ENCODE measurements at regions not wholly inside any gene's neighbourhood (a gene's known extent, or its start where the extent isn't known, plus 50 kb on each side); places are given as distances from the start of the nearest gene placed in this dataset.

DNA sequence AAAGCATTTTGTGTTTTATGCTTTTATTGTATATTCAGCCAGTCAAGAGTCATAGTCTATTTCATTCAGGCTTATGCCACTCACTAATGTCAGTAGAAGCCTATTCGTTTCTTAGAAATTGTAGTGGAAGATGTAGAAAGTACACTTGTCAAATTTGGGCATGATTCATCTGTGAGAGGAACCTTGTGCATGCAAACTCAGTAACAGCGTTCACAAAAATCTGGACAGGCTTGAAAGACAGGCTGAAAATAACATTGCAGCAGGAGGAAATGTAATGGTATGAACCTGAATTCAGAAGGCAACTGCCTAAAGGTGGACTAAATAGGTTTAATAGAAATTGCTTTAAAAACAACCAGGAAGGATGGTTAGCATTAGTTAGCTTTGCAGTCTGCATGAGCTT, 213.5 kb downstream of the CMPK2 start:
- in situ Hi-C loops (cut with HindIII; ENCODE audit: low pct_unique_long_range_greater_than_20kb, low sequenced_read_pairs): no loop called here
- no peak for DNase-seq (ENCODE audit: low read depth)

DNA sequence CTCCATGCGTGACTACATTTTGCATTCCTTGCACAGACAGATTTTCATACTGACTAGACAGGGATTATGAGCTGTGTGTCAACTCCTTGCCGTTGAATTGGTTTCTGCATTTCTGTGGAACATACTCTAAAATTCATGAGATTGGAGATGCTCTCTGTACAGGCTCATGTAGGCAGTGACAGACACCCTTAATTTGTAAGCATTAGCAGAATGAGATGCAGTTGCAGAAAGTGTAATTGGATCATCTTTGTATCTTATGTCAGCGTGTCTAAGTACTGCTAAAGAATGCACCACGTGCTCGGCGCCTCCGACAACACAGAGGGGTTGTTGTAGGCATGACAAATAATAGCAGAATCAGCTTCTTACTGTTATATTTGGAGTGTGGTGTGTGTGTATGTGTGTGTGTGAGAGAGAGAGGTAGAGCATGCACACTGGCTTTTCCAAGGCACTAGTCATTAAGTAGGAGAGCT, 212.4 kb downstream of the CMPK2 start:
- DNase-seq (ENCODE audit: low read depth): no peak
- in situ Hi-C loops (cut with HindIII; ENCODE audit: low pct_unique_long_range_greater_than_20kb, low sequenced_read_pairs): no loop called here

DNA sequence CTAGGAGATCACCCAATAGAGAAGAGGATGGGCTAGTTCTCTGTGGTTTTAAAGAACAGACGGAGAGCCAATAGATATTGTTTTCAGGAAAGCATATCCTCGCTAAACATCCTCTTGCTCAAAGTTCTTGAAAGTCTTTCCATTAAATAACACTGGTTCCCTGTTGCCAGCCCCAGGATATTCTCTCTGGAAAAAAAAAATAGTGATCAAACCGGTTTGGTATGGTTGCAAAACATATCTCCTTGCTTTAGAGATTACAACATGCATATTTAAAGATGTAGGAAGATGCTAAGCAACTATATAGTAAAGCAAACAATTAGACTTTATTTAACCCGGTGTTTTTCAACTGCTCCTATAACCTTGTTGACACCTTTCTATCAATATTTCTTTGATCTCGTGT, 211.4 kb downstream of the CMPK2 start:
- in situ Hi-C loops (cut with HindIII; ENCODE audit: low pct_unique_long_range_greater_than_20kb, low sequenced_read_pairs): no loop called here
- DNase-seq (ENCODE audit: low read depth): no peak

DNA sequence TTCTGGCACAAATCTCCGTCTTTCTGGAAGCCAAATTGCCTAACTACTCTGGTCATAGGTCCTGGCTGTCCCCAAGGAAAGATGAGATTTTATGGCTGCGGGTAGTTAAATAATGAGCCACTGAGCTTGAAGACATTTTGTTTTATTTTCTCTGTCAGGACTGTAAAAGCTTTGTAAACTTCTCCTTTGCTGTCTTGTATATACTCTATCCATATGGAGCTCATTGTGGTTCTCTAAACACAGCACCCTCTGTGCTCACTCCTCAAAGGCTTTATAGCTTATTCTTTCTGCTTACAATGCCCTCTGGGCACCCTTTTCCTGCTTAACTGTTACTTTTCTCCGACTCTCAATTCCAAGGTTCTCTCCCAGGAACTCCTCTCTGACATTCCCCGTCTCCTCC, 209.1 kb downstream of the CMPK2 start:
- DNase-seq (ENCODE audit: low read depth): no peak

DNA sequence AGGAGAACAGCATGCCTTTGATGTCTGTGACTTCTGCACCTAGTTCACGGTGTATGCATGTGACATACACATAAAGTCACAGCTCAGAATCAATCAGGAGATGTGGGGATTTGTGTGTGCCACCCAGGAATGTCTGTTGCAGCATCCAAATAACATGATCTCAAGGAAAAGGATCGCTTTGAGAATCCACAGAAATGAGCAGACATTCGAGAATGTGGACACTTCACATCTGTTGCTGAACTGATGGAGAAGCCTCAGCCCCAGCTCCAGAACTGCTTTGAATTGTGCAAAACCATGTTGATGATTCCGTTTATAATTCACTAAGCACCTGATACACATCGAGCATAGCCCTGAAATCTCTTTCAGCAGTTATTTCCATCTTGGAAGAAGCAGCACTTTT, 208.6 kb downstream of the CMPK2 start:
- in situ Hi-C loops (cut with HindIII; ENCODE audit: low pct_unique_long_range_greater_than_20kb, low sequenced_read_pairs): no loop called here
- DNase-seq (ENCODE audit: low read depth): no peak

More for the DNA sequence above, 209.1 kb downstream of the CMPK2 start:
- in situ Hi-C loops (cut with HindIII; ENCODE audit: low pct_unique_long_range_greater_than_20kb, low sequenced_read_pairs): no loop called here

DNA sequence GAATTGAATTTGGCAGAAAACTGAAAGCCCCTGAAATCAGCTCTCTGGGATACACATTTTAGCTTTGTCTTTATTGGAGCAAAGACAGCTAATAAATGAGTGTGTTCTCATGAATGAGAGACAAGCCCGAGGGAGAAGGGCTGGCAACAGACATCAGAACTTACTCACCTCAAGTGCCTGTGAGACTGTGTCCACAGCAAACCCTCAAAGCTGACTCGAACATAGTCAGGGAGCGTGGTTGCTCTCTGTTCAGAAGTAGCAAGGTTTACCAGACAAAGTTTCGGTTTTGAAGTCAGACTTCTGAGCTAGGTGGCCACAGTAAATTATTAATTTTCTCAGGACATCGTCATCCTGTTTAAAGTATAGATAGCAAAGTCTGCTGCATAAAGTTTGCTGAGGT, 207.9 kb downstream of the CMPK2 start:
- in situ Hi-C loops (cut with HindIII; ENCODE audit: low pct_unique_long_range_greater_than_20kb, low sequenced_read_pairs): no loop called here
- DNase-seq (ENCODE audit: low read depth): no peak

DNA sequence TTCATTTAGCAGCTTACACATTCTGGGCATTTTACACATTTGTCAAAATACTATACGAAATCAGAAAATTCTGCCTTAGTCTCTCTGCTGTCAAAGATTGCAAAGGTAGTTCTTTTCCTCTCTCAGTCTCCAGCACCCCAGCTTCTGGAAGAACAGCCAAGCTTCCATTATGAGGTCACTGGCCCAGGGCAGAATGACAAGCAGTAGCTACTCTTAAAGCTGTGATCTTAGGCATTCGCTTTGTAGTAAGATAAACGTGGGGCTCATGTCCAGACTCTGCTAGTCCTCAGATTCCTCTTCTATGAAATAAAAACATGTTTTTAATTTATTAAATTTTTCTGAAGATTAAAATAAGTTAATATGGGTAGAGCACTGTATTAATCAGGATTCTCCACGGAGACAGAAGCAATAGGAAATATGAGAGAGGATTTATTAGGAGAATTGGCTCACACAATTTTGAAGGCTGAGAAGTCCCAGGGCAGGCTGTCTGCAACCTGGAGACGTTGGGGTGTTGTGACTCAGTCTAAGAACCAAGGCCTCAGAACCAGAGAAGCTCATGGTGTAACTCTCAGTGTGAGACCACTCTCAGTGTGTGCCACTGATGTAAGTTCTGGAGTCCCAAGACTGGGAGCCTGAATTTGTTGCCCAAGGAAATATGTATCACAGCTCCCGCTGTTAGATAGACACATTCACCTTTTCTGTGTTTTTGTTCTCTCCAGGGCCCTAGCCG, 201.2 kb downstream of the CMPK2 start:
- in situ Hi-C loops (cut with HindIII; ENCODE audit: low pct_unique_long_range_greater_than_20kb, low sequenced_read_pairs): no loop called here

DNA sequence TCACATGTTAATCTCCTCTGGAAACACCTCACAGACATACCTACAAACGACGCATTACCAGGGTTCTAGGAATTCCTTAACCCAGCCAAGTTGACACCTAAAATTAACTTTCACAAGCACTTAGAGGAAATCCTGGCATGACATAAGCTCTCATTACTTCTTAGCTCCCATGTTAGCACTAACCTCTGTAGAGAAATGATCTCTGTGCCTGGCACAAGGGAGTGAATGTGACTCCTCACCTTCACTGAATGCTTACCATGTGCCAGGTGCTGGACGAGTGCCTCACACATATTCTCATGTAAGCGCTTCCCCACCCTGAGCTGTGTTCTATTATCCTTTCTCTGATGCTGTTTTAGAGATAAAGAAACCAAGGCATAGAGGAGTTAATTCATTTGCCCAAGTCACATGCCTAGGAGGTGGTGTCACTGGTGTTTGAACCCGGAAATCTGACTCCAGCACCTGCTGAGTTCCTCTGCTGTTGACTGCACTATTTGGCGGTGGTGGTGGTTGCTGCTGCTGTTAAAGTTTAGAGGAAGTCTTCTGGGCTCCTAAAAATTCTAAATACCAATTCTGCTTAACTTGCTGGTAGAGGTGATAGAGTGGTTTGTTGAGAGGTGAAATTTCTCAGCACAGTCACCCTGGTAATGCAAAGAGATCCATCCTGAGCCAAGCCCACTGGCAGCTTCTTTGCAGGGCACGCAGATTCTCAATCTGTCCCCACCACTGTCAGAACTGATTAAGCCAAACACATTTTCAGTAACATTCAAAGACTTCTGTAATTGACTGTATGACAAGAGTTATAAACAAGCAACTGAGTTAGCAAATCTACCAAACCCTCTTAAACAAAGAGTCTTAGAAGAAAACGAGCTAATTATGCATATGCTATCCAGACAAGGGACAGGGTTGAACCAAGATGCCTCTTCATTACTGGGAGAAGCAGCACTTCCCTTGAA, 200.3 kb downstream of the CMPK2 start:
- DNase-seq (ENCODE audit: low read depth): no peak
- in situ Hi-C loops (cut with HindIII; ENCODE audit: low pct_unique_long_range_greater_than_20kb, low sequenced_read_pairs): no loop called here

More for the DNA sequence above, 201.2 kb downstream of the CMPK2 start:
- no peak for DNase-seq (ENCODE audit: low read depth)

DNA sequence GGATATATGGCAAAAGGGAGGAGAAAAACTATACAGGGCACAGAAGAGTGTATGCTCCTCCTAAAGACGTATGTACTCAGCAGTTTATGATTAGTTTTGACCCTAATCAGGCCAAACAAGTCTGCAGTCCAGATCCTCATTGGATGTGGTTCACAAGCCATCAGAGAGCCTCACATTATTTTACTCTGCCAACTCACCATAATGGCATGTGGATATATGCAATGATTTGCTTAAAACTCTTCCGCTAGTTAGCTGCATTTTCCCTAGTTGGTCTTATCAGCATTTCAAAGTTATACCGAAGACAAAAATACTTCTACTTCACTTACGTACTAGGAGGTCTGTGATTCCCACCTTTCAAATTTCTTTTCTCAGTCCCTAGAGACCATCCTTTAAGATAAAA, 198.4 kb downstream of the CMPK2 start:
- in situ Hi-C loops (cut with HindIII; ENCODE audit: low pct_unique_long_range_greater_than_20kb, low sequenced_read_pairs): no loop called here

DNA sequence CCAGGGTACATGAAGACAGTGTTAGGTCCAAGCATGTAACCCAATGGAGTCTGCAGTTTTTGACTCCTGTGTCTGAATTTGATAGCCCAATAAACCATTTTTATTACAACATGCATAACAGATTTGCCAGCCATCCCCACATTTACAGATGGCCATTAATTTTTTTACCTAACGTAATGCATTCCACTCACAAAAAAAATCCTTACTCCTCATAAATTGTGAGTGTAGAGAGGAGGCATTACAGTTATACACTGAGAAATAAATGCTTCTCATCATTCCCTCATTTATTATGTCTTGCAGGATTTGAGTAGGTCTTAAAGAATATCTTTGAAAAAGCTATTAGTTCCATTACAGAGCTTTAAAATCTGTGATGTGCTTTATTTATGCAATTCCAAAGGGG, 193.8 kb downstream of the CMPK2 start:
- in situ Hi-C loops (cut with HindIII; ENCODE audit: low pct_unique_long_range_greater_than_20kb, low sequenced_read_pairs): no loop called here
- no peak for DNase-seq (ENCODE audit: low read depth)

More for the DNA sequence above, 198.4 kb downstream of the CMPK2 start:
- no peak for DNase-seq (ENCODE audit: low read depth)

DNA sequence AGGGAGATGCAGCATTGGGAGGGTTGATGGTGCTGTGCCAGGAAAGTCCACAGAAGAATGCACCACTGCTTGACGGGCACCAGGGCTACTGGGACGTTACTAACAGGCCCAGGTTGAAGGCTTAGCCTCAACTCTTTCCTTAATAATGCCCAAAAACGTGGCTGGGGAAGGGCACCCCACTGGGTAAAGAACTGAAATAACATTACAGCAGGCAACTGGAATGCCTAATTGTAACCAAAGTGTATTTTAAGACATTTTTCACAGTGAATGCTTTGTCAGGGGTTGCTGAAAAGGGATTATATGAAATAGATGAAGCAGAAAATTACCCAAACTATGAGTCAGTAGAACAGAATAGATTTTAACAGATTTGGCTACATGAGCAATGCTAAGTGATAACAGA, 191.3 kb downstream of the CMPK2 start:
- no peak for DNase-seq (ENCODE audit: low read depth)
- in situ Hi-C loops (cut with HindIII; ENCODE audit: low pct_unique_long_range_greater_than_20kb, low sequenced_read_pairs): no loop called here

DNA sequence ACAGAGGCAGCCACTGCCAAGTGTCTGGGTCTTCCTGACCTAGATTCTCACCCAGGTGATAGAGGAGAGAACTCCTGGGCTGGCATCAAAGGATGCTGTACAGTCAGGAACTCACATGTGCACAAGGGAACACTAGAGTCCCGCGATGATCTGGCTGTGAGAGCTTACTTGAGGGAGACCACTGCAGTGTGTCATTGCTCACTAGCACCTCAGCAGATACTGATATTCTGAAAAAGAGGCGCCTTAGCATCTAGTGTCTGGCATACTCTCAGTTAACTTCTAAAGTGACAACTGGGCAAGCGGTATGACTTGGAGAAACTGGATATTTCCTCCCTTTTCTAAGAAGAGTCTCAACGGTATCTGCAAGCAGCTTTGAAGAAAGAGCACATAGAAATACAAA, 189.9 kb downstream of the CMPK2 start:
- DNase-seq (ENCODE audit: low read depth): no peak
- in situ Hi-C loops (cut with HindIII; ENCODE audit: low pct_unique_long_range_greater_than_20kb, low sequenced_read_pairs): no loop called here

DNA sequence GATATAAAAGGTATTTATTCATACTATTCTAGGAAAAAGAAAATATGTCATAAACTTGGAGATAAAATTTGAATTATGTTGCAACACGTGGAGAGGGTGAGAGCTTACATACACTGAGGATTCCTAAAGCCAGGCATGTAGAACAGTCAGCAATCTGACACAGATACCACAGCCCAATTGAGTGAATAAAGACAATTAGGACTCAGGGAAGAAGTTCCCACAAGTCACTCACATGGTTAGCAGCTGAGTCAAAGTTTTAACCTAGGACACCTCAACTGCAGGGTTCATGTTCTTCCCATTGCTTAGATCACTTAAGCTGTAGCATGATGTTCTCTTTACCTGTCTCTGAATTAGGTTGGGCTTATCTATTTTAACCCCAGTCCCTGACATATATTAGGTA, 189.5 kb downstream of the CMPK2 start:
- in situ Hi-C loops (cut with HindIII; ENCODE audit: low pct_unique_long_range_greater_than_20kb, low sequenced_read_pairs): no loop called here
- DNase-seq (ENCODE audit: low read depth): no peak

DNA sequence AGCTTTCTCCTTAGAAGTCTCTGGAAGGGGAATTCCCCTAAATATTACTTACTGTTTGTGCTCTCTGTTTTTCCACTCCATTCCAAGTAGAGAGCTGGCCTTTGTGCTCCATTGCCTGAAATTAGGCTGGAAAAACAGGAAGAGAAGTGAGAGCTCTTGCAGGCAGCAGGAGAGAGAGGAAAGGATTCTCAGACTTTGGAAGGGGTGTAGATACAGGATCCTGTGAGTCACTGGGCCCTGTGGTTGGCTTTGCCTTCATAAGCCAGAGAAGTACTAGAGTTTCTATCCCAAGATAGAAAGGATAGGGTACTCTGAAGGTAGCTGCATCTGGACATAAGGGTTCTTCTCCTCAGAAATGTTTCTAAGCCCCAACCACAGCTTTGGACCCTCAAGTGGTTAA, 188.9 kb downstream of the CMPK2 start:
- no peak for DNase-seq (ENCODE audit: low read depth)
- in situ Hi-C loops (cut with HindIII; ENCODE audit: low pct_unique_long_range_greater_than_20kb, low sequenced_read_pairs): no loop called here

DNA sequence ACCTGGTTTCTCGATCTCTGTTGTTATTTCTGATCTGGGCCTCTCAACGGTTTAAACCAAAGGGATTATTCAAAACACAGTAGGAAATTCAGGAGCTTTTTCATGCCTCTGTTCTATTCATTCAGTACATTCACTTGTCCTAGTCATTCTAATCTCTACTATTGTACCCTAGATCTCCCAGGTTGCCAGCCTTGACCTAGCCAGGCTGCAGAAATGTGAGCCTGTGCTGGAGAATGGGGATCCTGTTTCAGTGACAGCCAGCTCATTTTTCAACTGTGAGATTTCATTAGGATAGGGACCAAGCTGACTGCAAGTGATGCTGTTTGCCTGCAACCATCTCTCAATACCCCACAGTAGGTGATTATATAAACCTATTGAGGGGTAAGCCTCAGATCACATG, 186.2 kb downstream of the CMPK2 start:
- in situ Hi-C loops (cut with HindIII; ENCODE audit: low pct_unique_long_range_greater_than_20kb, low sequenced_read_pairs): no loop called here
- DNase-seq (ENCODE audit: low read depth): no peak

DNA sequence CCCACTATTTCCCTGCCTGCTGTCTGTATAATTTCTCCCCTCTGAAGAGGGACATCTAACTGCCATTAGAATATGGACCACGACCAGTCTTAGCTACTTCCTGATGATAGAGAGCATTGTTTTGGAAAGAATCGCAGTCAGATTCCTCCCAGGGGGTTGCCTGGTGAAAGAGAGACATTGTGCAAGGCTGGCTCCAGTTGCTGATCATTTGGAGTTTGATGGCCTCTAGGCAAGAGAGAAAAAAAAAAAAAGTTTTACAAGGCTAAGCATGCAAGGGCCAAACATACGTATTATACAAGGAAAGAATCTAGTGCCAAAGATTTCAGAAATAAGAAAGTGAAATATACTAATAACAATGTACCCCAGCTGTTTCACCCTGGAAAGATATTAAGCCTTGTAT, 182.2 kb downstream of the CMPK2 start:
- no peak for DNase-seq (ENCODE audit: low read depth)
- in situ Hi-C loops (cut with HindIII; ENCODE audit: low pct_unique_long_range_greater_than_20kb, low sequenced_read_pairs): no loop called here

DNA sequence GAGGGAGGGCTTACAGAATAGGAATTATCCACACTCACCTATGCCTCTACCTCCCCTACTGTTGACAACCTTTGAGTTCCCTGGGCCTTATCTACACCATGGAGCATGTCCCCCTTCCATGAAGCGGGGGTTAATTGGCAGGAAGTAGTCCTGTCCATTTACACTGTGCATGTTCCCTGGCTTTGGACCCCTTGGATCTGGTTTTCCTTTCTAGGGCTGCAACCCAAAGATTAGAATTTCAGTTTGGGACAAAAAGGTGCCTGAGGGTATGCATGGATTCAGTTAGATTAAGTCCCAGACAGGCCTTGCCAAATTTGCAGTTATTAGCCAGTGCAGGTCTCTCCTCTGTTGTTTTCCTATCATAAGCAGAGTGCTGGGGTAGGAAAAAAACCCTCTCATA, 180.3 kb downstream of the CMPK2 start:
- DNase-seq (ENCODE audit: low read depth): no peak
- in situ Hi-C loops (cut with HindIII; ENCODE audit: low pct_unique_long_range_greater_than_20kb, low sequenced_read_pairs): no loop called here

DNA sequence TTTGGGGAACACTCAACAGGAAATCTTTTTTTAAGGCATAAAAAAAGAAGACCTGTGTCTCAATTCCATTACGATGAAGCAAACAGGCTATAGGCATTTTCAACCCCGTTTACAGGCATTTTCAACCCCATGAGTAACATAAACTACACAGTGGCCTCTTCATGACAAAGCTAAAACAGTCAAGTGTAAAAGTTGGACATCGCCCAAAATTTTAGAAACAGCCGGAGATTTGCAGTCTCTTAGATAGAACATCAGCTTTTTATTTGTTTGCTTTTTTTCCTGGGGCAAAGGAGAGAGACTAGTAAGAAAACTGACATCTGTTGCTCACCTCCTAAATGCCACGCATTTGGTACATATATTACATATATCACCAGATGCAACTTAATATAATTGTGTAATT, 173.7 kb downstream of the CMPK2 start:
- in situ Hi-C loops (cut with HindIII; ENCODE audit: low pct_unique_long_range_greater_than_20kb, low sequenced_read_pairs): no loop called here
- DNase-seq (ENCODE audit: low read depth): no peak

DNA sequence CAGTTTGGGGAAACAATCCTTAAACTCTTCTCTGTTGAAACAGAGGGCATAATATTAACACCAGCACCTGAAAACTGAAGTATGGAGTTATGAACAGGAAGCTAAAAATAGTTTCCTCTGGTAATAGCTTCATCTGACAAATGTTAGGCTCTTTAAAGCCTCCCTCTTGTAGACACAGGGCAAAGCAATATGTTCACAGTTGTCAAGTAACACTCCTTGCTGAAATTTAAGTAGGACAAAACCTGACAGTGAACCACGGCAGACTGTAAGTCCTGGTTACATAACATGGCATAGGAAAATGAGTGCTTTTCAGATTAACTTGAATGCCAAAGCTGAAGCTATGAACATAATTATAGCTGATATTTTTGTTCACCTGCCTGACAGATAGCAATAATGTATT, 172.9 kb downstream of the CMPK2 start:
- no peak for DNase-seq (ENCODE audit: low read depth)
- in situ Hi-C loops (cut with HindIII; ENCODE audit: low pct_unique_long_range_greater_than_20kb, low sequenced_read_pairs): no loop called here
